Loucy (cell line): ENCODE measurements at regions not wholly inside any gene's neighbourhood (a gene's known extent, or its start where the extent isn't known, plus 50 kb on each side); places are given as distances from the start of the nearest gene placed in this dataset.

Source experiments
- H2AFZ ChIP-seq: fragments of 200-600 bp; sonication (generic); 2 replicates; pipeline ENCODE4 v1.6.0; 2016; ENCODE audit warnings: antibody characterized with exemption, mild to moderate bottlenecking, low read length, moderate library complexity
- H3F3A ChIP-seq: fragments of 200-600 bp; 2 replicates; pipeline ENCODE4 v1.6.0; 2016; ENCODE audit warnings: antibody characterized with exemption, low read depth, mild to moderate bottlenecking
- H3K27me3 ChIP-seq: fragments of 200-600 bp; sonication (generic); 2 replicates; pipeline ENCODE4 v1.6.1; 2014; ENCODE audit warnings: low read length, mild to moderate bottlenecking; ENCODE audit not compliant: insufficient read depth, poor library complexity, severe bottlenecking
- H3K36me3 ChIP-seq: fragments of 200-600 bp; sonication (generic); 2 replicates; pipeline ENCODE4 v1.6.1; 2016; ENCODE audit warnings: low read length; ENCODE audit not compliant: insufficient read depth
- H3K4me1 ChIP-seq: fragments of 200-600 bp; sonication (generic); 2 replicates; pipeline ENCODE4 v1.5.1; 2014; ENCODE audit warnings: low read length, mild to moderate bottlenecking; ENCODE audit not compliant: insufficient read depth, poor library complexity, severe bottlenecking
- H3K4me2 ChIP-seq: fragments of 200-600 bp; sonication (generic); 2 replicates; pipeline ENCODE4 v1.6.0; 2014; ENCODE audit warnings: antibody characterized with exemption, low read length, low read depth, mild to moderate bottlenecking; ENCODE audit not compliant: poor library complexity, severe bottlenecking
- H3K4me3 ChIP-seq: fragments of 200-600 bp; sonication (generic); 2 replicates; pipeline ENCODE4 v1.5.1; 2014; ENCODE audit warnings: low read length, mild to moderate bottlenecking, mixed read lengths; ENCODE audit not compliant: poor library complexity, severe bottlenecking
- H3K79me2 ChIP-seq: fragments of 200-600 bp; sonication (generic); 2 replicates; pipeline ENCODE4 v1.6.1; 2014; ENCODE audit warnings: low read length; ENCODE audit not compliant: insufficient read depth
- H3K9ac ChIP-seq: fragments of 200-600 bp; sonication (generic); 2 replicates; pipeline ENCODE4 v1.6.0; 2014; ENCODE audit warnings: mild to moderate bottlenecking, low read depth, low read length, moderate library complexity; ENCODE audit not compliant: poor library complexity, severe bottlenecking
- H3K9me2 ChIP-seq: fragments of 200-600 bp; sonication (generic); replicated peaks from 2 replicates; pipeline ENCODE4 v1.6.1; 2016; ENCODE audit warnings: low read depth, low read length, mixed read lengths
- H3K9me3 ChIP-seq: fragments of 200-600 bp; sonication (generic); 2 replicates; pipeline ENCODE4 v1.6.1; 2014; ENCODE audit warnings: mild to moderate bottlenecking, antibody characterized with exemption, low read length, low read depth; ENCODE audit not compliant: insufficient read depth
- H4K20me1 ChIP-seq: fragments of 200-600 bp; sonication (generic); 2 replicates; pipeline ENCODE4 v1.6.0; 2014; ENCODE audit warnings: antibody characterized with exemption, low read length, mild to moderate bottlenecking; ENCODE audit not compliant: insufficient read depth, poor library complexity, severe bottlenecking
- CTCF ChIP-seq: fragments of 200-600 bp; sonication (generic); conservative IDR thresholded peaks from 2 replicates; pipeline ENCODE4 v1.5.1; 2014; ENCODE audit warnings: mild to moderate bottlenecking, antibody characterized with exemption, low read length
- EZH2phosphoT487 ChIP-seq: fragments of 200-600 bp; IDR thresholded peaks from 2 replicates; pipeline ENCODE4 v1.6.1; 2018; ENCODE audit warnings: antibody characterized with exemption, mild to moderate bottlenecking, moderate library complexity, borderline replicate concordance

DNA sequence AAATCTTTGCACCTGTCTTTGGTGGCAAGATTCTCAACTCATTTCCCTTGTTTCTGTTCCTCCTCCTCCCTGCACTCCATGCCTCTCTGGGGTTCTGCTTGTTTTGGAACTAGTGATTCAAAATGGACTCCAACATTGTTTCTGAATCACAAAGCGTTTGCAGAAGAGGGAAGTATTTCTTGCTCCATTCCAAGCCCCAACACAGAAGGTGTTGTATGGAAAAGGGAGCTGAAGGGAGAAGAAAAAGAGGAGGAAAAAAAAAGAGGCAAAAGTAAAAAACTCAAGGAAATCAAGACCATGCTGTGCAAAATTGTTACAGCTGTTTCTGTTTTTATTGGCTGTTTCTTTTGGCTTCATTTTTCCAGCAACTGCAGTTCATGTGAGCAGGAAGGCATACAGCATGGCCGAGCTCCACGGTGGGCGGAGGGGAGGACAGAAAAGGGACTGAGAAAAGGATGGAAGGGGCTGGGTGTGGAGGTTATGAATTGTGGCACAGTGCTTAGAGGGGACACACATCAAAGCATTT lies 66.9 kb upstream of the PRL start:
- H2AFZ ChIP-seq: peak overlapping the region; percentile 61
- no peak for TF ChIP-seq CTCF
- no peak for TF ChIP-seq EZH2phosphoT487

GRCh38 chr6:22364306-22364705 lies 67.5 kb upstream of the PRL start:
- H3K36me3 ChIP-seq: no peaks in the 10 kb centered on the region
- H3K9me3 ChIP-seq: no peaks in the 10 kb centered on the region
- no peaks in the 10 kb centered on the region for H3K79me2 ChIP-seq
- no peak overlapping the region for H3K9ac ChIP-seq
- TF ChIP-seq EZH2phosphoT487 (no peak), CTCF (no peak)
- H4K20me1 ChIP-seq: no peaks in the 10 kb centered on the region
- H3K4me3 ChIP-seq: no peak overlapping the region
- peak overlapping the region; percentile 61; the same call in 1 of the 2 replicates for H2AFZ ChIP-seq
- H3K4me1 ChIP-seq: peaks cover 37% of the 10 kb centered on the region
- no peaks in the 10 kb centered on the region for H3F3A ChIP-seq
- H3K4me2 ChIP-seq: no peak overlapping the region
- H3K27me3 ChIP-seq: no peaks in the 10 kb centered on the region
- H3K9me2 ChIP-seq: no peaks in the 10 kb centered on the region

More for the DNA sequence above, 66.9 kb upstream of the PRL start:
- Histone ChIP-seq H3K4me1 (peaks cover 37% of the 10 kb centered on the region), H3K79me2 (no peaks in the 10 kb centered on the region), H3K9ac (peak overlapping the region; percentile 10), H3K4me2 (peak overlapping the region; percentile 24), H3K9me3 (no peaks in the 10 kb centered on the region), H3F3A (no peaks in the 10 kb centered on the region), H3K9me2 (no peaks in the 10 kb centered on the region), H3K27me3 (no peaks in the 10 kb centered on the region), H3K36me3 (no peaks in the 10 kb centered on the region), H4K20me1 (no peaks in the 10 kb centered on the region), H3K4me3 (no peak overlapping the region)

DNA sequence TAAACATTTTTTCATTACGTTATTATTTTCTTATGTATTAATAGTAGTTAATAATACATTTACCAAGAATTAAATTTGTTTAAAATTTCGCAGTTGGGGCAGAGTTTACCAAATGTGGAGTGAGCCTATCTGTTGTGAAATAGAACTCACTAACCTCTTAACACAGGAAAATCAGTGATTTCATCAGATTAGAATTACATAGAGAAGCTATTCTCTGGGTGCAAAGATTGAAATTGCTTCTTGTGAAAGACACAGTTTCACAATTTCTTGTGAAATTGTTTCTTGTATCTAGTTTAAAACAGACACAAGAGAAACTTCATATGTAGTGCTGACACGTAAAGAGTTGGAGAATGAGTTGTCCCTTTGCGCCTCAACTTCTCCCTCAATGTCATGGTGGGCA lies 69.4 kb upstream of the PRL start:
- no peaks in the 10 kb centered on the region for H3K36me3 ChIP-seq
- no peaks in the 10 kb centered on the region for H3K9me2 ChIP-seq
- no peaks in the 10 kb centered on the region for H3K9me3 ChIP-seq
- no peaks in the 10 kb centered on the region for H3K79me2 ChIP-seq
- no peaks in the 10 kb centered on the region for H4K20me1 ChIP-seq
- H2AFZ ChIP-seq: no peak overlapping the region
- TF ChIP-seq CTCF (no peak), EZH2phosphoT487 (no peak)
- no peaks in the 10 kb centered on the region for H3F3A ChIP-seq
- no peak overlapping the region for H3K4me2 ChIP-seq
- H3K4me1 ChIP-seq: peaks cover 30% of the 10 kb centered on the region
- H3K4me3 ChIP-seq: no peak overlapping the region
- H3K27me3 ChIP-seq: no peaks in the 10 kb centered on the region
- H3K9ac ChIP-seq: no peak overlapping the region
